AG04449 (cell line): ENCODE measurements at regions not wholly inside any gene's neighbourhood (a gene's known extent, or its start where the extent isn't known, plus 50 kb on each side); places are given as distances from the start of the nearest gene placed in this dataset.
A peak's percentile ranks its signal among the peaks of the same experiment; 100 is the strongest.

Source experiments
- CTCF ChIA-PET: fragments of 350-600 bp; formaldehyde crosslinking; extraction: SDS; loops from one replicate; lab custom pipeline; 2021; ENCODE audit warnings: antibody characterized with exemption; lab: Yijun Ruan, JAX
- POLR2A ChIA-PET: fragments of 400-600, 350-600 bp; formaldehyde crosslinking; extraction: SDS; loops from one replicate; lab custom pipeline; 2020; ENCODE audit warnings: antibody characterized with exemption, inconsistent platforms; lab: Yijun Ruan, JAX
- DNase-seq: peaks from one replicate; pipeline ENCODE4 v3.0.0-alpha.2; 2010; ENCODE audit warnings: low read depth, low spot score
- H3K4me3 ChIP-seq: 2 replicates; pipeline ENCODE4 v1.5.1; 2011; ENCODE audit warnings: low read depth, mild to moderate bottlenecking, control low read depth, low read length
- TF ChIP-seq, protein P1 (sequence below): IDR thresholded peaks from one replicate; pipeline ENCODE4 v1.5.1; 2011; ENCODE audit warnings: mild to moderate bottlenecking, moderate library complexity, low read length, control low read depth, inconsistent platforms; ENCODE audit not compliant: insufficient read depth; ENCODE audit errors: missing control alignments

DNA sequence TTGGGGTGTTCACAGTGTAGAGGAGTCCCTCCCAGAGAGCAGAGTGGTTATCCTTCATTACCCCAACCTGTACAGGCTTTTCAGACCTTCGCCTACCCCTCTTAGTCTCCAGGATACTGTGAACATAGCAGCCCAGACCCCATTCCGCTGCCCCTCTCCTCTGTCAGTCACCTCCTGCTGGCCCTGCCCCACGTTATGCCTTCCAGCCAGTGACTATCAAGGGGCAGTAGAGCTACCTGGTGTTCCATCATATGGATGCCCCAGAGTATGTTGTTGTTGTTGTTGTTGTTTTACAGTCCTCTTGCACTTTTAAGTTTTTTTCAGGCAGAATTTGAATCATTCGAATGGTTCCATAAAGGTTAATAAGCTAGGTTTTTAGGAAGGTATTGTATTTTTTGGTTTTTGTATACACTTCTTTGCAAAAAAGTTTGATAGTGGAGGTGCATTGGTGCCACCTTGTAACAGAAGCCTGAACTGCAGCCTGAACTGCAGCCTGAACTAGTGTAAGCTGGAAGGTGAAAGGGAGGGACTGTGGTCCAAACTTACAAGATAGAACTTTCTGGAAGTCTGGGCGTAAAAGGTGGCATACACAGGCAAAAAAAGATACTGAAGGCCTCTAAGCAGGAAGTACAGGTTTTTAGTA lies 101.4 kb upstream of the RAB40AL start:
- no peak overlapping the region for H3K4me3 ChIP-seq
- POLR2A ChIA-PET = interaction anchor here (0.5 kb wide), 1 partner anchor 475 kb away, joined by 4 read pairs; the partner anchor contains the start of gene BEX2
- CTCF ChIA-PET = interaction anchor here (0.9 to 1.1 kb wide), 3 partner anchors 27 to 336 kb away, joined by 3 read pairs; no protein-coding TSS in a partner anchor
- TF ChIP-seq, protein P1, sequence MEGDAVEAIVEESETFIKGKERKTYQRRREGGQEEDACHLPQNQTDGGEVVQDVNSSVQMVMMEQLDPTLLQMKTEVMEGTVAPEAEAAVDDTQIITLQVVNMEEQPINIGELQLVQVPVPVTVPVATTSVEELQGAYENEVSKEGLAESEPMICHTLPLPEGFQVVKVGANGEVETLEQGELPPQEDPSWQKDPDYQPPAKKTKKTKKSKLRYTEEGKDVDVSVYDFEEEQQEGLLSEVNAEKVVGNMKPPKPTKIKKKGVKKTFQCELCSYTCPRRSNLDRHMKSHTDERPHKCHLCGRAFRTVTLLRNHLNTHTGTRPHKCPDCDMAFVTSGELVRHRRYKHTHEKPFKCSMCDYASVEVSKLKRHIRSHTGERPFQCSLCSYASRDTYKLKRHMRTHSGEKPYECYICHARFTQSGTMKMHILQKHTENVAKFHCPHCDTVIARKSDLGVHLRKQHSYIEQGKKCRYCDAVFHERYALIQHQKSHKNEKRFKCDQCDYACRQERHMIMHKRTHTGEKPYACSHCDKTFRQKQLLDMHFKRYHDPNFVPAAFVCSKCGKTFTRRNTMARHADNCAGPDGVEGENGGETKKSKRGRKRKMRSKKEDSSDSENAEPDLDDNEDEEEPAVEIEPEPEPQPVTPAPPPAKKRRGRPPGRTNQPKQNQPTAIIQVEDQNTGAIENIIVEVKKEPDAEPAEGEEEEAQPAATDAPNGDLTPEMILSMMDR = peak; percentile 48
- no peak for DNase-seq

DNA sequence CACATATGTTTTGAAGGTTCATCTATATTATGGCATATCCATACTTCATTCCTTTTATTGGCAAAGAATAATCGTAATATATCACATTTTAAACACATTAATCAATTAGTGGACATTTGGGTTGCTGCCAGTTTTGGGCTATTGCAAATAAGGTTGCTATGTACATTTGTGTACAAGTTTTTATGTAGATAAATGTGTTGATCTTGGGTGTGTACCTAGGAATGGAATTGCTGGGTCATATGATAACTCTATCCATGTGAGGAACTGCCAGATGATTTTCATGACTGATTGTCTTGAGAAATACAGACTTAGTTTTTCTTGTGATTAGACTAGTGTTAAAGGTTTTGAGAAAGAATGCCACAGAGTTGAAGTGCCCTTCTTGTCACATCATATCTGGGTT lies 99.2 kb upstream of the RAB40AL start:
- ChIA-PET POLR2A (no interaction called here), CTCF (no interaction called here)
- no peak overlapping the region for H3K4me3 ChIP-seq
- DNase-seq = no peak
- TF ChIP-seq, protein P1 = no peak

- no peak for DNase-seq
- TF ChIP-seq, protein P1 = no peak
- ChIA-PET POLR2A (no interaction called here), CTCF (interaction anchor here (1.5 kb wide), 1 partner anchor 8 kb away, joined by 4 read pairs; no protein-coding TSS in a partner anchor)
- H3K4me3 ChIP-seq = no peak overlapping the region
Observed at GRCh38 chrX:102840871-102841705, 96.0 kb upstream of the RAB40AL start.

- POLR2A ChIA-PET = no interaction called here
- DNase-seq = no peak
- CTCF ChIA-PET = interaction anchor here (1.5 kb wide), 1 partner anchor 8 kb away, joined by 4 read pairs; no protein-coding TSS in a partner anchor
Observed at GRCh38 chrX:102841706-102842003, 95.4 kb upstream of the RAB40AL start.

GRCh38 chrX:102845020-102845419 lies 92.1 kb upstream of the RAB40AL start:
- H3K4me3 ChIP-seq = no peak overlapping the region
- TF ChIP-seq, protein P1 = no peak
- DNase-seq = no peak
- POLR2A ChIA-PET = no interaction called here
- CTCF ChIA-PET = no interaction called here

More at GRCh38 chrX:102841706-102842003, 95.4 kb upstream of the RAB40AL start:
- TF ChIP-seq, protein P1 = no peak
- no peak overlapping the region for H3K4me3 ChIP-seq
